Epithelial cell of prostate (primary cell): ENCODE measurements at regions not wholly inside any gene's neighbourhood (a gene's known extent, or its start where the extent isn't known, plus 50 kb on each side); places are given as distances from the start of the nearest gene placed in this dataset.

Experiments used
- DNase-seq: peaks from one replicate; pipeline ENCODE4 v3.0.0-alpha.2; 2011; ENCODE audit warnings: low read depth, low spot score
- H3K27ac ChIP-seq: fragments of 450-650 bp; 2 replicates; pipeline ENCODE4 v1.5.1; 2017; ENCODE audit warnings: mild to moderate bottlenecking

DNA sequence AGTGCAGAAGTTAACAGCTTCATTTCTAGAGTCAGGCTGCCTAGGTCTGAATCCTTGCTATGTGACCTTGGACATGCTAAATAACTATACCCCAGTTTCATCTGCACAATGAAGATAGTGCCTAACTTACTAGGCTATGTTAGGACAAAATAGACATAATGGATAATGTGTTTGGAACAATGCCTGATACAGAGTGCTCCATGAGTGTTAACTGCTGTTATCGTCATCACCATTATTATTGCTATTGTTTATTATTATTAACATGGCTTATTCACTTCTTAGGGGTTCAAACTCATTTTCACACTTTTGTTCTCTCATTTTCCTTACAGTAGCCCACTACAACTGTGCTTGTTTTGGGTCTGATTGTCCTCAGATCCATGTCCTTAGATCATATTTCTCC is 467.7 kb downstream of the SH2D1A start:
- no peak for DNase-seq
- no peak overlapping the region for H3K27ac ChIP-seq

DNA sequence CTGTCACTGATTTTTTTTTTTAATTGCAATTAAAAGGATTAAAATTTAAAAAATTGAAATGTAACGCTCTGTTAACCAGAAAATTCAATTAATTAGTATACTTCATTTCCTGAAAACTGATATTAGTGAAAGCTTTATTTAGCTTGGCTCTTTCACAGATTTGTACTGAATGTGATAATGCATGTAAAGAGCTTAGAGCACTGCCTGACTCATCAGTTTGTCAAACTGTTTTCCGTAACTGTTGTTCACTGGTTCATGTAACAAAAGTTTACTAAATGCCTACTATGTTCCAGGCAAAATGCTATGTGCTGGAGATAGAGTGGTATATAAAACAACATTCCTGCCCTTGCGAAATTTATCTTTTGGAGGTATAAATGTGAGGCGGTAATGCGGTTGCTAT is 471.7 kb downstream of the SH2D1A start:
- DNase-seq = no peak
- H3K27ac ChIP-seq = no peak overlapping the region

GRCh38 chrX:124818764-124819163 is 472.4 kb downstream of the SH2D1A start:
- no peak for DNase-seq
- no peak overlapping the region for H3K27ac ChIP-seq

- no peak overlapping the region for H3K27ac ChIP-seq
- no peak for DNase-seq
These were observed 474.4 kb downstream of the SH2D1A start for GRCh38 chrX:124820738-124821137.

DNA sequence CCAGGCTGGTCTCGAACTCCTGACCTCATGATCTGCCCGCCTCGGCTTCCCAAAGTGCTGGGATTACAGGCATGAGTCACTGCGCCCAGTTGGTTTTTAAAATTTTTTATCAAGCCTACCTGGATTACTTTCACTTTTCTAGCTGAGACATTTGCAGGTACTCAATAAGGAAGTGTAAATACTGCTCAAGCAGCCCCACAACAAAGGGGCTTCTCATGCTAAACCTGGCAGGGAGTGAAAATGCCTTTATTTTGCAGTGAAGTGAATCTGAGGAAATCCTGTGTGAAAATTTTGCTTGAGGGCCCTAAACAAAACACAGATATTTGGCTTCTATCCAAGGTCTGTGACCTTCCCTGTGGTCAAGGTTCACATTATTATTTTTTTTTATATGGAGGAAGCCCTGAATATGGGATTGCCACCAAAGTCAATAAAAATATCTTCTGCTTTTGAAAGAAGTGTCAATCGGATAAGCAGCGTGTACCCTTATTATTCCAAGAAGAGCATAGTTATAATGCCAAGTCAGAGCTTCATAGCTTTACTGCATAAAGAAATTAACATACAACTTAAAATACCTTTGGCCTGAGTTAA is 481.0 kb downstream of the SH2D1A start:
- no peak for DNase-seq
- no peak overlapping the region for H3K27ac ChIP-seq

DNA sequence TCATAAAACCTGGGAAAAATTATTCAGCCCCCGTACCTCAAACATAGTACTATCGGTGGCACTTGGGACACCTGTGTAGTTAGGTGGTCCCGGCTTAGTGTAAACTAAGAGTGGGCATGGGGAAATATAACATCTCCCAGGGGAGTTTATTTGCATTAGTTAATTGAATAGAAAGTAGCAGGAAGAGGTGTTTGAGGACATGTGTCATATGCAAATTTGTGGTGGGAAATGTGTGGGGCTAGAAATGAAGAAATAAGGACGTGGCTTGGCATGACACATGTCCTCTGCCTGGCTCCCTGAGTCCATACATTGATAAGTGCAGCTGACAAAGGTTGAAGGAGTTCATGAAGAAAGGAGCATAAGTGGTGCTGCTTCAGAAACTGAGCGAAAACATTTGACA is 483.6 kb downstream of the SH2D1A start:
- H3K27ac ChIP-seq = no peak overlapping the region
- no peak for DNase-seq

GRCh38 chrX:124836786-124837185 is 482.9 kb upstream of the TEX13C start:
- no peak overlapping the region for H3K27ac ChIP-seq
- no peak for DNase-seq

GRCh38 chrX:124842205-124842604 is 477.5 kb upstream of the TEX13C start:
- no peak overlapping the region for H3K27ac ChIP-seq
- DNase-seq = no peak

DNA sequence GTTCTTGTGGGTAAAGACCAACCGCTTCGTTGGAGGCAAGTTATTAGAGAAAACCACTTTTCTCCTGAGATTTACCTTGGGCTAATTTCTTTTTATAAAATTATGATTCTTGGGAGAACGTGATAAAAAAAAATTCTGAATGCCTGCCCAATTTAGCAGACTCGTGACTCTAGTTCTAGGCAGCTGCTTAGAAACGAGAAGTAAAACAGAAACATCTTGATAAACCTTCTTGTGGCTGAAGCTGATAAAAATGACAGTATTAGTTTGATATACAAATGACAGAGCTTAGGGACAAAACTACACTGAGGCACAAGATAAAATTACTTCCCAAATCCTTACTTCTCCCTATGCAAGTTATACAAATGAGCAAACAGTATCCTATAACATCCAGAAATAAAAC is 458.9 kb upstream of the TEX13C start:
- no peak for DNase-seq
- H3K27ac ChIP-seq = no peak overlapping the region

- H3K27ac ChIP-seq = no peak overlapping the region
- no peak for DNase-seq
These were observed 457.4 kb upstream of the TEX13C start for GRCh38 chrX:124862301-124862700.

GRCh38 chrX:124863303-124863702 is 456.4 kb upstream of the TEX13C start:
- H3K27ac ChIP-seq = no peak overlapping the region

GRCh38 chrX:124887572-124887971 is 432.1 kb upstream of the TEX13C start:
- DNase-seq = no peak
- no peak overlapping the region for H3K27ac ChIP-seq

More at GRCh38 chrX:124863303-124863702, 456.4 kb upstream of the TEX13C start:
- no peak for DNase-seq

DNA sequence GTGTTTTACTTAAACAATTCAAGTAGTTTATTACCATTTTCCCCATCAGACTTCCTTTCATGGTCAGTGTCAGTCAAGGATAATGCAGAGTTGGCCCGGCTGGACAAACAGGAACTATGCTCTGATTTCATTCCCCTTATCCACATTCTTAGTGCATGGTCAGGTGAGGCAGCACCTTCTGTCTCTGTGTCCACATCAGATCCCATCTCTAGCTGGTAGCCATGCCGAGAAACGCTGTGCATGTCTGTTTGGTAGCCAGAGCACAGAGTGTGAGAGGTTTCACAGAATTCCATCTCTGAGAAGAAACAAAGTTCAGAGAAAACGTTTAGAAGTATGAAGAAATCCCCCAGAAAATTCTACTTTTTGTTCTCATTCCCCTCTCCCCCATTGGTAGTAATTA is 423.7 kb upstream of the TEX13C start:
- DNase-seq = no peak
- no peak overlapping the region for H3K27ac ChIP-seq

DNA sequence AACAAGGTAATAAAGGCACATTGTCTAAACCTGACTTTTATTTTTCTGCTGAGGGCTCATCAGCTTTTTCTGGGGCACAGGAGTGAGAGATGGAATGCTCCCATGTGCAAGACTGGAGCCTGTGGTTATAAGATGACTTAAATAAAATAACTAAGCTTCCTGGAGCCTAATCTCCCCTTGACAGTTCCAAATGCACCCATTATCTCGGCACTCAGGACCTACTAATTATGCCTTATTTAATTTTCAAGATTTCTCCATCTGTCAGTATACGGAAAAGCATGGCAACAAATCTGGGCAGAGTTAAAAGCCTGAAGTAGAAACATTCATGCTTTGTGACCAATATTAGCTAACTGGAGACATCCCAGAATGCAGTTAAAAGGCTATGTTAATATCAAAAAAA is 416.7 kb upstream of the TEX13C start:
- no peak for DNase-seq
- no peak overlapping the region for H3K27ac ChIP-seq

- no peak for DNase-seq
- H3K27ac ChIP-seq = no peak overlapping the region
These were observed 409.1 kb upstream of the TEX13C start for GRCh38 chrX:124910611-124911010.

GRCh38 chrX:124917011-124917410 is 402.7 kb upstream of the TEX13C start:
- no peak for DNase-seq
- no peak overlapping the region for H3K27ac ChIP-seq

GRCh38 chrX:124925681-124926080 is 394.0 kb upstream of the TEX13C start:
- DNase-seq = no peak
- H3K27ac ChIP-seq = no peak overlapping the region

GRCh38 chrX:124931241-124931640 is 388.4 kb upstream of the TEX13C start:
- H3K27ac ChIP-seq = no peak overlapping the region
- DNase-seq = no peak

GRCh38 chrX:124931958-124932357 is 387.7 kb upstream of the TEX13C start:
- DNase-seq = no peak
- H3K27ac ChIP-seq = no peak overlapping the region

GRCh38 chrX:124938715-124939114 is 381.0 kb upstream of the TEX13C start:
- H3K27ac ChIP-seq = no peak overlapping the region
- DNase-seq = no peak

GRCh38 chrX:124940531-124940930 is 379.1 kb upstream of the TEX13C start:
- H3K27ac ChIP-seq = no peak overlapping the region
- DNase-seq = no peak

- H3K27ac ChIP-seq = no peak overlapping the region
- no peak for DNase-seq
These were observed 365.3 kb upstream of the TEX13C start for GRCh38 chrX:124954402-124954801.

- no peak overlapping the region for H3K27ac ChIP-seq
- no peak for DNase-seq
These were observed 359.2 kb upstream of the TEX13C start for GRCh38 chrX:124960454-124960853.
